ENCODE measurements at regions not wholly inside any gene's neighbourhood (a gene's known extent, or its start where the extent isn't known, plus 50 kb on each side); places are given as distances from the start of the nearest gene placed in this dataset.
A peak's percentile ranks its signal among the peaks of the same experiment; 100 is the strongest.

DNA sequence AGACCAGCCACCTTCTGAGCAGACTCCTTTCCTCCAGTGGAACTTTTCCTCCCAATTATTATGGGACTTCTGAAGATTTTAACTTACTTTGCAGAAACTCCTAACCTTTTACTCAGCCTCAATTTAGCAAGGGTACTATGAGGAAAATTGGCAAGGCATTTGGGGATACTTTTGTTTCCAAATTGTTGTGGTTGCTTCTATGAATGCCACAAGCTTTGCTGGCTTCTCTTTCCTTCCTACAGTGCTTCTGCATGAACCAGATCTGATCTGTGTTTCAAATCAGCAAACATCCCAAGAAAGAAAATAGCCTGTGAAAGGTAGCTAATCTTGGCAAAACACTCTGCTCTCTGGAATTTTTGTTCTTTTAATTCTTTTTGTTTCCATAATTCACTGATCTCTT is 57.3 kb upstream of the TAF11L2 start:
- POLR2A ChIA-PET = no interaction called here
- no peaks in the 10 kb centered on the region for H3K36me3 Mint-ChIP-seq (ENCODE audit: insufficient read depth, unreplicated experiment)
- no peak for DNase-seq (ENCODE audit: unreplicated experiment)
- CTCF ChIA-PET = no interaction called here
- intact Hi-C loops (cut with micrococcal nuclease) = no loop called here
- no peaks in the 10 kb centered on the region for H3K9me3 Mint-ChIP-seq (ENCODE audit: unreplicated experiment)
- H3K4me3 Mint-ChIP-seq (ENCODE audit: unreplicated experiment) = no peak overlapping the region
- no peaks in the 10 kb centered on the region for H3K27me3 Mint-ChIP-seq (ENCODE audit: insufficient read depth, unreplicated experiment)
- BruUV-seq (replicated peaks) = no TSS peak
- peaks cover 6% of the 10 kb centered on the region for H3K4me1 Mint-ChIP-seq (ENCODE audit: insufficient read depth, unreplicated experiment)
- no peak overlapping the region for H3K27ac Mint-ChIP-seq (ENCODE audit: low read depth, unreplicated experiment)
- TF ChIP-seq, protein P1, sequence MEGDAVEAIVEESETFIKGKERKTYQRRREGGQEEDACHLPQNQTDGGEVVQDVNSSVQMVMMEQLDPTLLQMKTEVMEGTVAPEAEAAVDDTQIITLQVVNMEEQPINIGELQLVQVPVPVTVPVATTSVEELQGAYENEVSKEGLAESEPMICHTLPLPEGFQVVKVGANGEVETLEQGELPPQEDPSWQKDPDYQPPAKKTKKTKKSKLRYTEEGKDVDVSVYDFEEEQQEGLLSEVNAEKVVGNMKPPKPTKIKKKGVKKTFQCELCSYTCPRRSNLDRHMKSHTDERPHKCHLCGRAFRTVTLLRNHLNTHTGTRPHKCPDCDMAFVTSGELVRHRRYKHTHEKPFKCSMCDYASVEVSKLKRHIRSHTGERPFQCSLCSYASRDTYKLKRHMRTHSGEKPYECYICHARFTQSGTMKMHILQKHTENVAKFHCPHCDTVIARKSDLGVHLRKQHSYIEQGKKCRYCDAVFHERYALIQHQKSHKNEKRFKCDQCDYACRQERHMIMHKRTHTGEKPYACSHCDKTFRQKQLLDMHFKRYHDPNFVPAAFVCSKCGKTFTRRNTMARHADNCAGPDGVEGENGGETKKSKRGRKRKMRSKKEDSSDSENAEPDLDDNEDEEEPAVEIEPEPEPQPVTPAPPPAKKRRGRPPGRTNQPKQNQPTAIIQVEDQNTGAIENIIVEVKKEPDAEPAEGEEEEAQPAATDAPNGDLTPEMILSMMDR (IDR thresholded peaks at IDR 0.05; ENCODE audit: unreplicated experiment) = no peak

DNA sequence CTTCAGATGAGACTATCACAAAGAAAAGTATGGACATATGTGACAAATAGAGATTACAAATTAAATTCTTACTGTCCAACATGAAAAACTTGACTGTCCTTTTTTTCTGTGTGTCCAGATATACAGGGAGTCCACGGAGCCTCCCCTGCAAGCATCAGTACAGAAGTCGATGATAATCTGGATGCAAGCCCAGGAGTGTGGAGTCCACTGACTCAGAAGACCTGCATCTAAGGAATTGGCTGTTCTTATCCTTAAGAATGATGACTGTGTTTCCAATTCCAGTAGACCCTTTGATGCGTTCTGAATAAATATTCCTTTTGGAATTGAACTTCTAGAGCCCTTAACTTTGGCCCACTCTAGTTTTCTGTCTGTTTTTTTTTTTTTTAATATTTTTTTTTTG is 56.7 kb upstream of the TAF11L2 start:
- Mint-ChIP-seq H3K27me3 (ENCODE audit: insufficient read depth, unreplicated experiment) (no peaks in the 10 kb centered on the region), H3K4me1 (ENCODE audit: insufficient read depth, unreplicated experiment) (peaks cover 6% of the 10 kb centered on the region), H3K36me3 (ENCODE audit: insufficient read depth, unreplicated experiment) (no peaks in the 10 kb centered on the region), H3K4me3 (ENCODE audit: unreplicated experiment) (no peak overlapping the region), H3K27ac (ENCODE audit: low read depth, unreplicated experiment) (no peak overlapping the region), H3K9me3 (ENCODE audit: unreplicated experiment) (no peaks in the 10 kb centered on the region)
- intact Hi-C loops (cut with micrococcal nuclease) = no loop called here
- peak; percentile 31 for DNase-seq (ENCODE audit: unreplicated experiment)
- no TSS peak for BruUV-seq (replicated peaks)
- ChIA-PET CTCF (no interaction called here), POLR2A (no interaction called here)
- TF ChIP-seq, protein P1 (IDR thresholded peaks at IDR 0.05; ENCODE audit: unreplicated experiment) = no peak

DNA sequence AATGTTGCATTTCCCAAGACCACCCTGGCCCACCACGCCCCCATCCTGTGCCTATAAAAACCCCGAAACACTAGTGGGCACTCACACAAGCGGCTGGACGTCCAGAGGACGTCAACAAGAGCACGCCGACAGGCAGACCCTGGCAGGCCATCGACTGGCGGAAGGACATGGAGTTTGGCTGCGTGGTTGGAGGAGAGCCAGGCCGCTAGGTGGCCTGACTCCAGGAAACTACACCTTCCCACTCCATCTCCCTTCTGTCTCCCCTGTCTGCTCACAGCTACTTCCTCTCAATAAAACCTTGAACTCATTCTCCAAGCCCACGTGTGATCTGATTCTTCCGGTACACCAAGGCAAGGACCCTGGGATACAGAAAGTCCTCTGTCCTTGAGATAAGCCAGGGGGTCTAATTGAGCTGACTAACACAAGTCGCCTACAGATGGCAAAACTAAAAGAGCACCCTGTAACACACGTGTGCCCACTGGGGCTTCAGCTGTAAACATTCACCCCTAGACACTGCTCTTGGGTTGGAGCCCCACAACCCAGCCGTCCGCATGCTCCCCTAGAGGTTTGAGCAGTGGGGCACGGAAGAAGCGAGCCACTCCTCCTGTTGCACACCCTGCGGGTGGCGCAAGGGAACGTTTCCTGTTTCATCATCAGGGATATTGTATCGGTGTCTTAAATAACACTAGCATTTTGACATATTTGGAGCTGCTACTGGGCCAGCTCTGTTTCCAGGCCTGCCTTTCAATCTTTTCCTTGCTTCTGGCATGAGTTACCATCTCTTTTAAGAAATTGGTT is 54.5 kb upstream of the TAF11L2 start:
- Mint-ChIP-seq H3K9me3 (ENCODE audit: unreplicated experiment) (no peaks in the 10 kb centered on the region), H3K27ac (ENCODE audit: low read depth, unreplicated experiment) (no peak overlapping the region), H3K27me3 (ENCODE audit: insufficient read depth, unreplicated experiment) (no peaks in the 10 kb centered on the region), H3K4me1 (ENCODE audit: insufficient read depth, unreplicated experiment) (peaks cover 6% of the 10 kb centered on the region), H3K4me3 (ENCODE audit: unreplicated experiment) (no peak overlapping the region), H3K36me3 (ENCODE audit: insufficient read depth, unreplicated experiment) (no peaks in the 10 kb centered on the region)
- ChIA-PET POLR2A (no interaction called here), CTCF (no interaction called here)
- intact Hi-C loops (cut with micrococcal nuclease) = no loop called here
- TF ChIP-seq, protein P1 (IDR thresholded peaks at IDR 0.05; ENCODE audit: unreplicated experiment) = no peak
- no TSS peak for BruUV-seq (replicated peaks)
- DNase-seq (ENCODE audit: unreplicated experiment) = peak; percentile 21

DNA sequence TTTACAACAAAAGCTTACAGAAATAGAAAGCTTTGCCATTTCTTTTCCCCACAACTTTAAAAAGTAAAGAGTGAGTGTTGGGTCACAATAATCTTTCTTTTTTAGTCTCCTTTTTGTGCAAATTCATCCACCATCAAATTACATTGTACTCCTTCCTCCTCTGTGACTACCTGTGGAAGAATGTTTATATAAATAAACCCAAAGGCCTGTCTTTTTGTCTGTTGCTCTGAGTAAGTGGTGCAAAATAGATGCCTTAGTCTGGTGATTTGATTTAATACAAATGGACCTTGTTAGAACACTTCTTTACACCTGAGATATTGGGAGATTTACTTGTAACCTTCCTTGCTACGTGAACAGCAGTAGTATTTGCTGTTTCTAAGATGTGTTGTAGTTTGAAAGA is 53.5 kb upstream of the TAF11L2 start:
- CTCF ChIA-PET = no interaction called here
- Mint-ChIP-seq H3K4me3 (ENCODE audit: unreplicated experiment) (no peak overlapping the region), H3K36me3 (ENCODE audit: insufficient read depth, unreplicated experiment) (no peaks in the 10 kb centered on the region), H3K27ac (ENCODE audit: low read depth, unreplicated experiment) (no peak overlapping the region), H3K4me1 (ENCODE audit: insufficient read depth, unreplicated experiment) (peaks cover 11% of the 10 kb centered on the region), H3K27me3 (ENCODE audit: insufficient read depth, unreplicated experiment) (no peaks in the 10 kb centered on the region), H3K9me3 (ENCODE audit: unreplicated experiment) (no peaks in the 10 kb centered on the region)
- POLR2A ChIA-PET = no interaction called here
- DNase-seq (ENCODE audit: unreplicated experiment) = no peak
- TF ChIP-seq, protein P1 (IDR thresholded peaks at IDR 0.05; ENCODE audit: unreplicated experiment) = no peak
- intact Hi-C loops (cut with micrococcal nuclease) = no loop called here
- no TSS peak for BruUV-seq (replicated peaks)

Measured in MCF 10A (cell line).